Left kidney (tissue), 1 donor: ENCODE measurements at regions not wholly inside any gene's neighbourhood (a gene's known extent, or its start where the extent isn't known, plus 50 kb on each side); places are given as distances from the start of the nearest gene placed in this dataset.
A peak's percentile ranks its signal among the peaks of the same experiment; 100 is the strongest.
"Not testable (repeated sequence)": the region's sequence is repeated elsewhere in the genome, so short reads cannot be mapped to it uniquely, and the experiment has no call there.

Source experiments
- DNase-seq: peaks from one replicate; pipeline ENCODE4 v3.0.0-alpha.2; 2013

DNA sequence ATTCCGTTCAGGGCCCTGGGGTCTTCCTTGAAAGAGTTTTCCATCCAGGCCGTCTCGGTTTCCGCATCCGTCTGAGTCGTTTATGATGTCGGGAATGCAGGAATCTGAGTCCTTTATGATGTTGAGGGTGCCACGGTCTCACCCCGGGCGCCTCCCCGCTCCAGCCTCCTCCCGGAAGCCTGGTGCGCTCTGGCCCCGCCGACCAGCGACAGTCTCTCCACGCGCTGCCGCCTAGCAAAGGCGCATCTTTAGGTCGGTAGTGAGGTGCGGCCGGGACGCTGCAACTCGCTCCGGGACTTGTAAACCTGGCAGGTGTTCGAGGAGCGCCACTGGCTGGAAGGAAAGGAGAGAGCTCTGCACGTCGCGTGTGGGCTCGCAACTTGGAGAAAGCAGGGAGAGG, 132.6 kb downstream of the FAM72C start:
- not testable (repeated sequence) for DNase-seq

DNA sequence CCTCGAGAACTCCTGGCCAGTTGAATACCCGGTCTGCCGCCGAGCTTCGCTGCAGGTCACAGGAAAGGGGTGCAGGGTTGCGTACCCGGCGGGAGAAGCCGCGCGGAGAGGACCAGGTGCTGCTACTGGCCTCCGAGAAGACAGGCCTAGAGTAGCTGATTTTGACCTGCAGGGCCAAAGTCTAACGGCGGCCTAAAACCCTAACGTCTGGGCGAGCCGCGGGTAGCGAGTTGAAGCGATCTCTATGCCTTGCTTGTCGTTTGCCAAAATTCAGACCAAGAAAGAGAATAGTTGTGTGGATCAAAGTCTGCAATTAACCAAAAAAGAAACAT, 133.2 kb downstream of the FAM72C start:
- not testable (repeated sequence) for DNase-seq

DNA sequence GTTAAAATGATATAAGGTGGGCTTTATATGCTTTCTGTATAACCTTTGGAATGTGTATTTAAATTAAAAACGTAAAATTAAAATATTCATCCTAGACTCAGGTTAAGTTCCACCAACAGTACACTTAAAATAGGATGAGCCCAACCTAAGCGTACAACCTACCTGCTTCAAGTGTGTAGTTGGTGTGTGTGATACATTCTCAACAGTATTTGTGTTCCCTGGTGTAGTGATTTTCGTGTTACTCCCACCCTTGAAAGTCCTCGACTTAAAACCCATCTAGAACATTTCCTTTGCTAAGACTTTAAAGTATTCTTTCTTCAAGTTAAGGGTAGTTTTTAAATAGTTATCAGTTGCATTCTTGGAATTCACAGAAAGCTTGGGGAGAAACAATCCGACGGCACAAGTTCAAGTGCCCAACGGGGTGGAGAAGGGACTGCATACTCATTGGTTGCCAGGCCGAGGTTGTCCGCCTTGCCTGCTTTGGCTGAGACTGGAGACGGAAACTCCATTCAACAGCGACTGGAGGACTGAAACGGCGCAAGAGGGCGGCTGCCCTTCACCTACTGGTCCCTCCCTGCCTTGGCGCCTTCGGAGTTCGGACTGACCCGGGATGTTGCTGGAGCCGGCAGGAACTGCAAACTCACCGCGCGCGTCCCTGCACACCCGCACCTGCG, 133.7 kb downstream of the FAM72C start:
- DNase-seq = not testable (repeated sequence)

DNA sequence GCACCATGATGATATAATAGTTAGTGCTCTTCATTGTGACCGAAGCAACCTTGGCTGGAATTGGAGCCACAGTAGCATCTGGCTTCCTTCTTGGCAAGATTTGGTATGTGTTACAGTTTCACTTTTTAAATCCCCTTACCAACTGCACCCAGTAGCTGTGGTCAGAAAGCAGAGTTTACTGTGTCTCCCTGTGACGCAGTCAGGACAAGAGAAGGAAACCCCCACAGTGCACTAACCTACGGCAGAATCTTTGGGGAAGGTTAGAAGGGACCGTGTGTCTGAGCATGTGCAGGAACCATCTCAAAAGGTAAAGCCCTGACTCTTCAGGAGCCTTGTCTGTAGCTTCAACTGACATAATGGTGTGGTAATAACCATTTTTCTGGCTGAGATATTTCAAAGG, 138.4 kb downstream of the FAM72C start:
- DNase-seq = not testable (repeated sequence)

GRCh38 chr1:143832379-143832716, 139.4 kb downstream of the FAM72C start:
- DNase-seq = not testable (repeated sequence)

- not testable (repeated sequence) for DNase-seq
Measured at GRCh38 chr1:143831479-143832378, 140.1 kb downstream of the FAM72C start.

- DNase-seq = not testable (repeated sequence)
Measured at GRCh38 chr1:143826162-143826561, 145.6 kb downstream of the FAM72C start.

GRCh38 chr1:143824266-143824665, 147.5 kb downstream of the FAM72C start:
- DNase-seq = not testable (repeated sequence)

- DNase-seq = not testable (repeated sequence)
Measured at GRCh38 chr1:143820058-143820457, 151.7 kb downstream of the FAM72C start.

GRCh38 chr1:143816369-143816768, 155.4 kb downstream of the FAM72C start:
- DNase-seq = not testable (repeated sequence)

DNA sequence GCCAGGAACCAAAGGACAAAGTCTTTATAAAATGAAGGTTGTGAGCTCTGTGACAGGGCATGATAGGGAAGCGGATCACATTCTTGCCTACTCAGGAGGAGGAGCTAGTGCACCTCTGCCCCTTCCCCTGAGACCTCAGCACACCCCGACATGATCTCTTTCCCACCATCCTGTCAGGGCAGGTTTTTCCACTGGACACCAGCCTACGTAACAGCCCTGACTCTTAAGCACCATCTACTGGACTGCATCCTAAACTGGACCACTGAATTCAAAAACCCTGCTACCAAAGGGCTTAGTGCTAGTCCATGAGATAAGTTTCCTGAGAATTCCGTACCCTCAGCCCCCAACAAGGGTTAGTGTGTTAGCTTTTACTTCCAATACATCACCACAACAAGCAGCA, 166.4 kb downstream of the FAM72C start:
- not testable (repeated sequence) for DNase-seq

DNA sequence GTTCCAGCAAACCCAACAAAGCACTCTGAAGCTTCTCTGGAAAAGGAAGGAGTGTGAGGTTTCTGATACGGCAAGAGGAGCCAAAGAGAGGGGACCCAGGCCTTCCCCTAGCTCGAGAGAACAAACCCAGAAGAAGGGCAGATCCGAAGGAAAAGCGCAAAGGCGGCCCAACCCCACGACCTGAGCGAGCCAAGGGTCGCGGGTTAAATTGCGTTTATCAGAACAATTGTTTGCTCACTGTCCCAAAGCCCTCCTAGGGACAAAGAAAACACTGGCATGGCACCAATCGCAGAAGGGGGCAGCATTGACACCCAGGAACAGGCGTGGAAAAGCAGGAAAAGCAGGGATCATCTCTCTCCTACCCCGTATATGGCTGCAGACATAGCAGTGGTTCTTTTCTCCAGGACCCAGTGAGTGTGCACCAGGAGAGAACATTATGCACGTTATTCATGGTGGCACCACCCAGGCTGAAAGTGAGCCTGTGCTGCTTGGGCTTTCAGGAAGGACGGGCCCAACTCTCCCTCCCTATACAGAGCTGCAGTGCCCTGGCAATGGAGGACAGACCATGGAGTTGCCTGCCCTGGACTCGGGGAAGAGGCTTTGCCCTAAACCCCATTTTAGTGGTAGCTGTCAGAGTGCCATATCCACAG, 167.0 kb downstream of the FAM72C start:
- not testable (repeated sequence) for DNase-seq

DNA sequence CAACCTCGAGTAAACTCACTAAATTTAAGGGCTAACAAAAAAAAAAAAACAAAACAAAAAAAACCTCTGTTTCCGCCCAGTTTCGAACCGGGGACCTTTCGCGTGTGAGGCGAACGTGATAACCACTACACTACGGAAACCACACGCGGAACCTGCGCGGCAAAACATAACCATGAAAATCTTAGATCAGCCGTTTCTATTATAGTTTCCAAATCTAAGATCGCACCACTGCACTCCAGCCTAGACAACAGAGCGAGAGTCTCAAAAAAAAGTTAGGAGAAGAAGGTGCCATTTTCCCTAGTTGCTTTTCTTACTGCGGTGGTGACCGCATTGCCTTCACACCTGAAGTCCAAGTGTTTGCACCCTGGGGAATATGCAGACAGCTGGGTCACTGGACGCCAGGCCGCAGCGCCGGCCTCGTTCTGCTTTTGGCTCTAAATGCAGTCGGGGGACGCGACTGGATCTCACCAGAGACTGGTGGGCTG, 167.8 kb downstream of the FAM72C start:
- DNase-seq = peak; percentile 21

GRCh38 chr1:143803095-143803494, 168.7 kb downstream of the FAM72C start:
- DNase-seq = not testable (repeated sequence)

- DNase-seq = not testable (repeated sequence)
Measured at GRCh38 chr1:143799568-143800187, 172.1 kb downstream of the FAM72C start.

GRCh38 chr1:143796369-143796768, 175.4 kb downstream of the FAM72C start:
- not testable (repeated sequence) for DNase-seq

GRCh38 chr1:143792047-143792937, 179.5 kb downstream of the FAM72C start:
- not testable (repeated sequence) for DNase-seq

- not testable (repeated sequence) for DNase-seq
Measured at GRCh38 chr1:143786381-143786780, 185.4 kb downstream of the FAM72C start.

GRCh38 chr1:143785883-143786282, 185.9 kb downstream of the FAM72C start:
- DNase-seq = not testable (repeated sequence)

GRCh38 chr1:143784239-143784882, 187.4 kb downstream of the FAM72C start:
- not testable (repeated sequence) for DNase-seq

DNA sequence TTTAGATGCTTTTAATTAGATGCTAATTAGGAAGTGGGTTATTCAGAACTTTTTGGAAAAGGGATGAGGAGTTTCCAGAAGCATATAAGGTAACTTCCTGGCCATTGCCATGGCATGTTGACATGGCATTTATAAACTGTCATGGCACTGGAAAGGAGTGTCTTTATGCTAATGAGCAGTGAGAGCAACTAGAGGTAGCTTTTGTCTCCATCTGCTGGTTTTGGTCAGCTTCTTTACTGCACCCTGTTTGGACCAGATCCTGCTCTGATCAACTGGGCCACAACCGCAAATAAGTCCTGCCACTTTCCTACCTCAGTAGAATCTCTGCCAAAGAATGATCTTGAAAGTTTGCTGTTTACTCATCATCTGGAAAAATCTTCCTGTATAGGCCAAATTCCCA, 193.6 kb downstream of the FAM72C start:
- DNase-seq = not testable (repeated sequence)
